HG03139 (cell line): ENCODE measurements at regions not wholly inside any gene's neighbourhood (a gene's known extent, or its start where the extent isn't known, plus 50 kb on each side); places are given as distances from the start of the nearest gene placed in this dataset.
"Not testable (repeated sequence)": the region's sequence is repeated elsewhere in the genome, so short reads cannot be mapped to it uniquely, and the experiment has no call there.

Source experiments
- ATAC-seq: cut with Tn5 transposase; IDR thresholded peaks from one replicate; pipeline ENCODE4 v1.9.1; 2021; ENCODE audit not compliant: unreplicated experiment

DNA sequence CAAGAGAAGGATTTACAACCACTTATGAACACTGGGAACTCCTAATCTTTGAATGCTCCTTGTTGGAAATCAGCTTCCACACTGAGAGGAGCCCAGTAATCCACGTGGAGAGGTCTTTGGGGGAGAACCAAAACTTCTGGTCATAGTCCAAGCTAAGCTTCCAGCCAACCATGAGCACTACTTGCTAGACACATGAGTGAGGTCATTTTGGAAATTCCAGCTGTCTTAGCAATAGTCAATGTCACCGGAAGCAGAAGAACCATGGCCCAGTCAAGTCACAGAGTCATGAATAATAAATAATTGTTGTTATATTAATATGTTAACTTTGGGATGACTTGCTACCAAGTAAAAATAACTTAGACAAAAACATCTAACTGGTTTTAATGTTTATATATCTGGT lies 324.9 kb upstream of the SGCG start:
- ATAC-seq, result no peak

GRCh38 chr13:22858980-22859379 lies 321.8 kb upstream of the SGCG start:
- not testable (repeated sequence) for ATAC-seq

DNA sequence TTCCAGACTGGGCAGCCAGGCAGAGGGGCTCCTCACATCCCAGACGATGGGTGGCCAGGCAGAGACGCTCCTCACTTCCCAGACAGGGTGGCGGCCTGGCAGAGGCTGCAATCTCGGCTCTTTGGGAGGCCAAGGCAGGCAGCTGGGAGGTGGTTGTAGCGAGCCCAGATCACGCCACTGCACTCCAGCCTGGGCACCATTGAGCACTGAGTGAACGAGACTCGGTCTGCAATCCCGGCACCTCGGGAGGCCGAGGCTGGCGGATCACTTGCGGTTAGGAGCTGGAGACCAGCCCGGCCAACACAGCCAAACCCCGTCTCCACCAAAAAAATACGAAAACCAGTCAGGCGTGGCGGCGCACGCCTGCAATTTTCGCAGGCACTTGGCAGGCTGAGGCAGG lies 321.4 kb upstream of the SGCG start:
- ATAC-seq, result not testable (repeated sequence)

GRCh38 chr13:22861958-22862466 lies 318.8 kb upstream of the SGCG start:
- ATAC-seq, result no peak

DNA sequence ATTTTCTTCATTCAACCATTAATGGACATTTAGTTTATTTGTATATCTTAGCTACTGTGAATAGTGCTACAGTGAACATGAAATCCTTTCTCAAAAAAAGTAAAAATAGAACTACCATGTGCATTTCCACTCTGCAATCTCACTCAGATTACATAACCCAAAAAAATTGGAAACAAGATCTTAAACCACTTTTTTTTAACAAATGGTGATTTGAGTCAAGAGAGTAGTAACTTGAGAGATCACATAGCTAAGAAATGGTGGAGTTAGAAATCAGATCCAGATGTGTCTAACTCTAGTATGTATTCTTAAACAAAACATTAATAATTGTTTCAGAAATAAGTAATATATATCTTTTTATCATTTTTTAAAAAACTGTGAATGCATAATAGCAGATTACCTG lies 318.3 kb upstream of the SGCG start:
- ATAC-seq, result no peak

GRCh38 chr13:22866221-22866620 lies 314.6 kb upstream of the SGCG start:
- no peak for ATAC-seq

- ATAC-seq, result no peak
These were observed 309.5 kb upstream of the SGCG start for GRCh38 chr13:22871231-22871630.

DNA sequence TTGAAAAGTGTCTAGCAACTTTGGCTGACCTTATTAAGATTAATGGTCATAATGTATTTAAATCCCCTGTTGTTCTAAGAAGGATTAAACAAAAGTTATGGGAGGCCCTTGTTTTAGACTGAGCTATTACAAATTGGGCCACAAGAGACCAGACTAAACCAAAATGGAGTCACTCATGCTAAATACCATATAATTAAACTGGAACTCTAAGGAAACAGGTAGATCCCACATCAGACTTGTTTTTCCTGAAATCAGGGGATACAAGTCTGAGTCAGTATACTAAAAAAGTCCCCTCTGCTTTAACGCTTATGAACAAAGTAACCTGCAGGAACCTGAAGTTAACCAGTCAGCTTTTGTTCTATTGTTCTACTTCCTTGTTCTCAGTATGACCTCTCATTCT lies 305.9 kb upstream of the SGCG start:
- no peak for ATAC-seq

DNA sequence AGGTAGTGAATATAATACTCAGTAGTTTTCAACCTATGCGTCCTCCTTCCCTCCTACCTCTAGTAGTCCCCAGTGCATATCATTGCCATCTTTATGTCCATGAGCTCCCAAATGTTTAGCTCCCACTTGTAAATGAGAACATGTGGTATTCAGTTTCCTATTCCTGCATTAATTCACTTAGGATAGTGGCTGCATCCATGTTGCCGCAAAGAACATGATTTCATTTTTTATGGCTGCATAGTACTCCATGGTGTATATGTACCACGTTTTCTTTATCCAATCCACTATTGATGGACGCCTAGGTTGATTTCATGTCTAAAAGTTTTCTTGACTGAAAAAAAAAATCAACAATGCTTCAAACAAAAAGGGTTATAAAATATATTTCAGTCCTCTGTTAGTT lies 303.4 kb upstream of the SGCG start:
- no peak for ATAC-seq

DNA sequence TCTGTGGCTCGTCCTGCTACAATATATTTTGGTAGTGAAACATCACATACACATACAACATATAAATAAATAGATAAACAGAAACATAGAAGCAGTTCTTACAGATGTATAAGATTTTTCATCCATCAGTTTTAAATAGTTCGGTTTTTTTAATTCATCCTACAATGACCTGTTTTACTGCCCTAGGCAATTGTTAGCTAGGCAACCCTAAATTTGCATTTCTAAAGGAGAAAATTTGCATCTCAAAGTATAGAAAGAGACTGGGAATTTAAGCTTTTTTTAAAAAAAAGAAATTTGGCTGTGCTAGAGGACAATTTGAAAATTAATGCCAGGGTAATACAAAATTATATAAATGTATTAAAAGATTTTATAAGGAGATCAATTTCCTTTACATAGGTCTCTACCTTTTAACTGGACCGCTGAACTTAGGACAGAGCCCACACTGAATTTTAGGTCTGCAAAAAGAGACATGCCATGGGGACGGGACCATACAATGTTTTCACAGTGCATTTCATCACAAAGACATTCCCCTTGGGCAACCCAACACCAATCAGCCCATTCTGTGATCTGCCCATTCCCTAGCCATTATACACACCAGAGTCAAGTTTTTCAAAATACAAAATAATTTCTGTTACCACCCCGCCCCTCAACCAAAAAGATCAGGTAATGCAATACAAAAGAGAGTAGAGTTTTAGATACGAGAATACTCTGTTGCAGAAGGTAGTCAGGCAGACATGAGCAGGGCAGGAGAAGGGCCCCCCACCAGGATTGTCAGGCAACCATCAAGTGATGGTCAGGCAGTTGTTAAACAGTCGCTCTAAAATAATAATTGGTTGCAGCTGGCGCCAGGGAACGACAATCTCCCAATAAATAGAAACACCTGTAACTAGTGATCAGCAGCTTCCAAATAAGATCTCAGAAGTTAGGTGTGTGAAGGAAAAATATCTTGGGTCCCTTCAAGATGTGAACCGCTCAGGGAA lies 299.7 kb upstream of the SGCG start:
- ATAC-seq, result no peak

DNA sequence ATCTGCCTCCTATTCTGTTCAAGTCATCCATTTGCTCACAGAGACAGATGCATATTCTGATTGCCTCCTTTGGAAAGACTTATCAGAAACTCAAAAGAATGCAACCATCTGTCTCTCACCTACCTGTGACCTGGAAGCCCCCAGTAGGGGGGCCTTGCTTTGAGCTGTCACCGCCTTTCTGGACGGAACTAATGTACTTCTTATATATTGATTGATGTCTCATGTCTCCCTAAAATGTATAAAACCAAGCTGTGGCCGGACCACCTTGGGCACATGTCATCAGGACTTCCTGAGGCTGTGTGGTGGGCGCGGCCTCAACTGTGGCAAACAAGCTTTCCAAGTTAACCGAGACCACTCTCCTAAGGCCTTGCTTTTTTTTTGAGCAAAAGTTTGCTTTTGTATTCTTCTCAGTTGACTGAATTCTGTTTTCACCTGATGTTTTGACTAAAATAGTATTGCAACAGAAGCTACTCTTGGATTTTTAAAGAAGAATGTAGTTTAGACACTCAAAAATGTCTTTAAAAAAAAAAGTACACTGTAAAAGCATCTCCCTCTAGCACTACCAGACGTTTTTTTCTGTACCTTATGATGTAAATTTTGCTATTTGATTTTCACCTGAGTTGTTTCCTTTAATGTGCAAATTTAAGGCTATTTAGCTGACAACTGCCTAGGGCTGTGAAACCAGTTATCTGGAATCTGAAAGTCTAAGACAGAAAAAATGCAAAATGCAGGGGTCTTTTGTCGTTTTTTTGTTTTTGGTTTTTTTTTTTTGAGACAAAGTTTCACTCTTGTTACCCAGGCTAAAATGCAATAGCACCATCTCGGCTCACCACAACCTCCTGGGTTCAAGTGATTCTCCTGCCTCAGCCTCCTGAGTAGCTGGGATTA lies 298.8 kb upstream of the SGCG start:
- ATAC-seq, result not testable (repeated sequence)

DNA sequence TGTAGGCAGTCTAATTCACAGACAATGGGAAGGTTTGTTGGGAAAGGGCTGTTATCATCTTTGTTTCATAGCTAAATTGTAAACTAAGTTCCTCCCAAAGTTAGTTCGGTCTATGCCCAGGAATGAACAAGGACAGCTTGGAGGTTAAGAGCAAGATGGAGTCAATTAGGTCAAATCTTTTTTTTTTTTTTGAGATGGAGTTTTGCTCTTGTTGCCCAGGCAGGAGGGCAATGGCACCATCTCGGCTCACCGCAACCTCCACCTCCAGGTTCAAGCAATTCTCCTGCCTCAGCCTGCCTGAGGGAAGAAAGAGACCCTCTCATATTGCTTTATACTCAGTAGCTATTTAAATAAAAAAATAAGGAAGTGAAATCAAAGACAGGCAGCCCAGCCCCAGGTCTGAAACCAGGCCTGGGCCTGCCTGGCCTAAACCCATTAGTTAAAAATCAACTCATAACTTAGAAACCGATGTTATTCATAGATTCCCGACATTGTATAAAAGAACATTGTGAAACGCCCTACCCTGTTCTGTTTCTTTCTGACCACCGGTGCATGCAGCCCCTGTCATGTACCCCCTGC lies 297.4 kb upstream of the SGCG start:
- ATAC-seq, result no peak

- ATAC-seq, result no peak
These were observed 296.8 kb upstream of the SGCG start for GRCh38 chr13:22883956-22884355.

- not testable (repeated sequence) for ATAC-seq
These were observed 294.7 kb upstream of the SGCG start for GRCh38 chr13:22886061-22886460.

GRCh38 chr13:22889376-22889775 lies 291.4 kb upstream of the SGCG start:
- not testable (repeated sequence) for ATAC-seq

DNA sequence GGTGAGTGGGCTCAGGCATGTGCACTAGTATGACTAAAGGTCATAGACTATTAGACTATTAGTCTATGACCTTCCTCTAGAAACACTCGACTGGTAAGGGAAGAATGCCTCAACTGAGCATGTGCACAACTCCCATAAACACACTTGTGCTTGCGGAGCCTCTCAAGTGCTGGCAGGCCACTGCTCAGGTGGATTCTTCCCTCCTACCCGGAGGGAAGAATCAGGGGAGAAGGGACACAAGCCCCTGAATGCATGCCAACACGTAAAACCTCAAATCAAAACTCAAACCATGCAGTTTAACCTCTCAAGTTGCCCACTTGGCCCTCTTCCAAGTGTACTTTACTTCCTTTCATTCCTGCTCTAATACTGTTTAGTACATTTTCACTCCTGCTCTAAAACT lies 287.6 kb upstream of the SGCG start:
- no peak for ATAC-seq

DNA sequence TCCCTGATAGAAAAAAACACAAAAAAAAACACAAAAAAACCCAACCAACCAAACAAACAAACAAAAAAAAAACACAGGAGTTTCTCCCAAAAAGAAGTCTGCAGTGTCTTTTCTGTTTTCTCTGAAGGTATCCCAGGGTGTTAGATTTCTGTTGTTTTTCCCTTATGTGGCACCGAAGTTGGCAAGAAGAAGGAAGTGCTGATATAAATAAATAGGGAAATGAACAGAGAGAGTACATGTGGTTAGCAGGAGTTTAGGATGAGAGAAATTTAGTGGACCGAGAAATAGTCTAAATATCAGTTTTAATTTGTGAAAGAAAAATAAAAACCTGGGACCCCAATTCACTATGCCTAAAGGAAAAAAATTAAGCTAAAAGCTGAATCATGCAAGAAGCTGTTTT lies 287.0 kb upstream of the SGCG start:
- no peak for ATAC-seq

- no peak for ATAC-seq
These were observed 283.0 kb upstream of the SGCG start for GRCh38 chr13:22897571-22898314.

GRCh38 chr13:22900416-22900951 lies 280.3 kb upstream of the SGCG start:
- not testable (repeated sequence) for ATAC-seq

- ATAC-seq, result no peak
These were observed 277.5 kb upstream of the SGCG start for GRCh38 chr13:22903301-22903700.
